ENCODE measurements at regions not wholly inside any gene's neighbourhood (a gene's known extent, or its start where the extent isn't known, plus 50 kb on each side); places are given as distances from the start of the nearest gene placed in this dataset.

DNA sequence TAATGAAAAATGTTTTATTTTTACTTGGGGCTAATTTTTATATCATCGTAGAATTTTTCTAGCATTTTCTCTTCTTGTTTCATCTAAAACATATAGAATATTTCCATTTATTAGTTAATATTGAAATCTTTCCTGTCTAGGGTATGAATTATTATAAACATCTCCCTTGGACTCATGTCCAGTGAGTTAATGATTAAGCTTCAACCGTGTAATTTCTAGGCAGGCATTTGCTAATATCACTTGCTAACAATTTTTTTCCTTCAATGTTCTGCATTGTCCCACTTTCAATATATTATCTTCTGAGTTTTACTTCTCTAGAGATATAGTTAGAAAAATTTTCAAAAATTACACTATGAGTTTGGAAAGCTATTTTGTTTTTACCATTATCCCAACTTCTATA is 1371.6 kb upstream of the EPHA6 start:
- Histone ChIP-seq H4K20me1 (ENCODE audit: insufficient read depth, low read depth, low read length) (no peaks in the 10 kb centered on the region), H3K9me2 (replicated peaks; ENCODE audit: insufficient read depth, low read length) (no peaks in the 10 kb centered on the region), H3K4me2 (ENCODE audit: low read depth, low read length, poor library complexity, severe bottlenecking) (no peak overlapping the region), H3K36me3 (ENCODE audit: insufficient read depth, low read length) (no peaks in the 10 kb centered on the region), H2AFZ (ENCODE audit: low read length) (no peak overlapping the region), H3K4me1 (ENCODE audit: low read length) (no peaks in the 10 kb centered on the region), H3K79me2 (ENCODE audit: low read length) (no peaks in the 10 kb centered on the region), H3K9ac (ENCODE audit: low read length) (no peak overlapping the region), H3K4me3 (ENCODE audit: low read length) (no peak overlapping the region), H3K27ac (ENCODE audit: low read length) (no peak overlapping the region), H3K27me3 (ENCODE audit: low read length) (no peaks in the 10 kb centered on the region), H3K9me3 (ENCODE audit: low read length) (no peaks in the 10 kb centered on the region)
- DNase-seq: no peak

DNA sequence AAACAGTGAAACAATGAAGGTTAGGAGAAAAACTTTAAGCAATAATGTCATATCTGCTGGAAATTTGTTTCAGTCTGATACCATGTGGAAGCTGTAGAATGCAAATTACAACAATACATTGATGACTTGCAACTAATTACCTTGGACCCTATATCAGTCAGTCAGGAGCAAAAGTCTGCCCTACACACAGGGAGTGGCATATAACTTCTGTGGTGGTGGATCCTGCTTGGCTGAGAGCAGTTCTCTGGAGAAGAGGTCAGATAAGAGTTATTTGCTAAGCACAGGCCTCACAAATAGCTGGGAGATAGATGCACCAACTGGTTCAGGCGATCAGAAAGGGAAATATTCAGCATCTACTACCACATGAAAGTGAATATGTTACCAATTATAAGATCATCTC is 1364.6 kb upstream of the EPHA6 start:
- Histone ChIP-seq H3K79me2 (ENCODE audit: low read length) (no peaks in the 10 kb centered on the region), H3K27me3 (ENCODE audit: low read length) (no peaks in the 10 kb centered on the region), H4K20me1 (ENCODE audit: insufficient read depth, low read depth, low read length) (no peaks in the 10 kb centered on the region), H3K4me3 (ENCODE audit: low read length) (no peak overlapping the region), H3K9me3 (ENCODE audit: low read length) (no peaks in the 10 kb centered on the region), H3K4me1 (ENCODE audit: low read length) (no peaks in the 10 kb centered on the region), H3K4me2 (ENCODE audit: low read depth, low read length, poor library complexity, severe bottlenecking) (no peak overlapping the region), H3K9me2 (replicated peaks; ENCODE audit: insufficient read depth, low read length) (no peaks in the 10 kb centered on the region), H3K27ac (ENCODE audit: low read length) (no peak overlapping the region), H3K9ac (ENCODE audit: low read length) (no peak overlapping the region), H2AFZ (ENCODE audit: low read length) (no peak overlapping the region), H3K36me3 (ENCODE audit: insufficient read depth, low read length) (no peaks in the 10 kb centered on the region)
- no peak for DNase-seq

DNA sequence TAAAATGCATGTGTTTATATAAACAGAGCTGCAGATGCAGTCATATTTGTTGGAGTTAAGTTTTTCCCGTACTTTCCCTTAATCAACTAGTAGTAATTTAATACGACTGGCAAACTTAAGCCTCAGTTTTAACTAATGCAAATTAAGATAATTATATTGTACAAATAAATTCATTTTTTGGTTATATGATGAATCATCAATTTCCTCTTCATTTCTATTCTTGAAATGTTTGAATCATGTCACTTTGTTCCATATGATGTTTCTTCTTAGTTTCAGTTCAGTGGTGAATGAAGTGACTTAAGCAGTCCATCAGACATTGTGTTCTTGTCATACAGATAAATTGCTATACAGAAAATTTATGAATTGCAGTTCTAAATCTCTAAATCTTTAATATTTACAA is 1361.2 kb upstream of the EPHA6 start:
- no peak overlapping the region for H2AFZ ChIP-seq (ENCODE audit: low read length)
- H3K27ac ChIP-seq (ENCODE audit: low read length): no peak overlapping the region
- no peaks in the 10 kb centered on the region for H3K79me2 ChIP-seq (ENCODE audit: low read length)

DNA sequence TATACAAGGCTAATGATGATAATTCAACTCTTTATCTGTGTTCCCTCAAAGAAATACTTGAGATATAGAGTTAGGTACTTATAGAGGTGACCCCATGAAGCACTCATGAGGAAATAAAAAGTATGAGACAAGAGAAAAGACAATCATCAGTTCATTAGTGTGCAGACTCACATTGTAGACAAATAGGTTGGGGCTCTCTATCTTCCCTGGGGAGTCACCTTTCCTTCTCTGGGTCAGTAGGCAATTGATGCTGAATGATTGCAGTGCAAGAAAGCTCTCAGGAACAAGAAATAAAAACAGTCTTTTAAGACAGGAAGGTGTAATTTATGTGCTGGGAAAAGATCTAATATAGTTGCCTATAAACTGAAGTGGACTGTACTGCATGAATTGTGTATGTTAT is 1357.6 kb upstream of the EPHA6 start:
- no peaks in the 10 kb centered on the region for H3K79me2 ChIP-seq (ENCODE audit: low read length)
- H3K9me3 ChIP-seq (ENCODE audit: low read length): no peaks in the 10 kb centered on the region
- H3K4me2 ChIP-seq (ENCODE audit: low read depth, low read length, poor library complexity, severe bottlenecking): no peak overlapping the region
- H3K9ac ChIP-seq (ENCODE audit: low read length): no peak overlapping the region
- H3K27ac ChIP-seq (ENCODE audit: low read length): no peak overlapping the region
- H3K27me3 ChIP-seq (ENCODE audit: low read length): no peaks in the 10 kb centered on the region
- H4K20me1 ChIP-seq (ENCODE audit: insufficient read depth, low read depth, low read length): no peaks in the 10 kb centered on the region
- no peaks in the 10 kb centered on the region for H3K4me1 ChIP-seq (ENCODE audit: low read length)
- H2AFZ ChIP-seq (ENCODE audit: low read length): no peak overlapping the region
- no peaks in the 10 kb centered on the region for H3K36me3 ChIP-seq (ENCODE audit: insufficient read depth, low read length)
- DNase-seq: no peak
- H3K9me2 ChIP-seq (replicated peaks; ENCODE audit: insufficient read depth, low read length): no peaks in the 10 kb centered on the region
- no peak overlapping the region for H3K4me3 ChIP-seq (ENCODE audit: low read length)

More for the DNA sequence above, 1361.2 kb upstream of the EPHA6 start:
- DNase-seq: no peak
- Histone ChIP-seq H3K9me3 (ENCODE audit: low read length) (no peaks in the 10 kb centered on the region), H3K9me2 (replicated peaks; ENCODE audit: insufficient read depth, low read length) (no peaks in the 10 kb centered on the region), H3K4me3 (ENCODE audit: low read length) (no peak overlapping the region), H3K27me3 (ENCODE audit: low read length) (no peaks in the 10 kb centered on the region), H3K9ac (ENCODE audit: low read length) (no peak overlapping the region), H3K4me2 (ENCODE audit: low read depth, low read length, poor library complexity, severe bottlenecking) (no peak overlapping the region), H3K4me1 (ENCODE audit: low read length) (no peaks in the 10 kb centered on the region), H3K36me3 (ENCODE audit: insufficient read depth, low read length) (no peaks in the 10 kb centered on the region), H4K20me1 (ENCODE audit: insufficient read depth, low read depth, low read length) (no peaks in the 10 kb centered on the region)

DNA sequence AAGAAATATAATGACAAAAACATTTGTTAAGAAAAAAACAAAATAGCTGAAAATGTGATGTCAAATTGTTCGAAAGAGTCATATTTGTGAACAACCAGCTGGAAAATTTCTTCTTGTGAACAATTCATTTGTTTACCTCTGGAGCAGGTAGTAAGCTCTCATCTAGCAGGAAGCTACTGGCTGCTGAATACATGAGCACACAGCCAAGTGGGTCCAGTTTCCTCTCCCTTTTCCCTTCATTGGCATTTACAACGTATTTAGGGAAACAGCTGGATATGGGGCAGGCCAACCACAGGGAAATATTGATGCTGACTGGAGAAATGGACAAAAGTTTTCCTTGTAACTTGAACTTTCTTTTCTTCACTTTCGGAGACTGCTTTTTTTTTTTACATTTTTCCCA is 1354.7 kb upstream of the EPHA6 start:
- no peak overlapping the region for H2AFZ ChIP-seq (ENCODE audit: low read length)
- no peaks in the 10 kb centered on the region for H3K36me3 ChIP-seq (ENCODE audit: insufficient read depth, low read length)
- no peaks in the 10 kb centered on the region for H3K27me3 ChIP-seq (ENCODE audit: low read length)
- no peak for DNase-seq
- H3K4me1 ChIP-seq (ENCODE audit: low read length): no peaks in the 10 kb centered on the region
- H3K9ac ChIP-seq (ENCODE audit: low read length): no peak overlapping the region
- H3K79me2 ChIP-seq (ENCODE audit: low read length): no peaks in the 10 kb centered on the region
- H3K9me3 ChIP-seq (ENCODE audit: low read length): no peaks in the 10 kb centered on the region
- no peak overlapping the region for H3K4me3 ChIP-seq (ENCODE audit: low read length)
- H3K4me2 ChIP-seq (ENCODE audit: low read depth, low read length, poor library complexity, severe bottlenecking): no peak overlapping the region
- H3K9me2 ChIP-seq (replicated peaks; ENCODE audit: insufficient read depth, low read length): no peaks in the 10 kb centered on the region
- H4K20me1 ChIP-seq (ENCODE audit: insufficient read depth, low read depth, low read length): no peaks in the 10 kb centered on the region
- H3K27ac ChIP-seq (ENCODE audit: low read length): no peak overlapping the region

DNA sequence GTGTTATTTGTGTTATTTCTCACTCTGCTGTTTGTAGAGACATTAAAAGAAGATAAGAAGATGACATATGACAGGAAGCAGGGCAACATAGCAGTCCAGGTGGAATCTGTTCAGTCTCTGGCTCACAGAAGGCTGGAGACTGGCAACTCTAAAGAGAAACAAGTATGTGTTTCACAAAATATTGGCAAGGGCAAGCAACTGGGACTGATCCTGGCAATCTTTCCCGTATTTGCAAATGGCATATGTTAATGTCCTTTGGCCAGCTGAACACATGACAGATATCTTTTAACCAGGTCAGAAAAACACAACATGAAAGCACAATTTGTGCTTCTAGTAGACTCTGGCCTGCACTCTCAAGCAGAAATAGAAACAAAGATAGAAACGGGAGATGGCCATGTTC is 1354.1 kb upstream of the EPHA6 start:
- Histone ChIP-seq H3K9me3 (ENCODE audit: low read length) (no peaks in the 10 kb centered on the region), H3K27ac (ENCODE audit: low read length) (no peak overlapping the region), H2AFZ (ENCODE audit: low read length) (no peak overlapping the region), H3K27me3 (ENCODE audit: low read length) (no peaks in the 10 kb centered on the region), H3K4me3 (ENCODE audit: low read length) (no peak overlapping the region), H3K36me3 (ENCODE audit: insufficient read depth, low read length) (no peaks in the 10 kb centered on the region), H3K9me2 (replicated peaks; ENCODE audit: insufficient read depth, low read length) (no peaks in the 10 kb centered on the region), H3K4me2 (ENCODE audit: low read depth, low read length, poor library complexity, severe bottlenecking) (no peak overlapping the region), H3K4me1 (ENCODE audit: low read length) (no peaks in the 10 kb centered on the region), H3K79me2 (ENCODE audit: low read length) (no peaks in the 10 kb centered on the region), H3K9ac (ENCODE audit: low read length) (no peak overlapping the region), H4K20me1 (ENCODE audit: insufficient read depth, low read depth, low read length) (no peaks in the 10 kb centered on the region)
- no peak for DNase-seq

DNA sequence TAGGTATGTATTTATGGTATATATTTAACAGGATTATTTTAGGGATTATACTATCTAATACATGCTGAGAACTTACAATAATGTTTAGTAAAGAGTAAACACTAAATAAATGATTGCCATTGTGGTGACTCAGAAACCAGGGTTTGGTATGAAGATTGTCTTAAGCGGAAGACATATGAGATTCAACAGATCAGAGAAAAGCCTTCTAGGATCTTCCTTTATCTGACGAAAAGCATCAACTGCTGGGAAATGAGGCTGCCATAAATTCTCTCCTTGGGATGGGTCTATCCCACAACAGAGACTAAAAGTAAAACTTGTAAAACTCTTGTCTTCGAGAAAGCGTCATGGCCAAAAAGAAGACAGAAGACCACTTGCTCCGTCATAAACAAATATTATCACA is 1352.2 kb upstream of the EPHA6 start:
- H3K4me1 ChIP-seq (ENCODE audit: low read length): no peaks in the 10 kb centered on the region
- H4K20me1 ChIP-seq (ENCODE audit: insufficient read depth, low read depth, low read length): no peaks in the 10 kb centered on the region
- no peaks in the 10 kb centered on the region for H3K27me3 ChIP-seq (ENCODE audit: low read length)
- H2AFZ ChIP-seq (ENCODE audit: low read length): no peak overlapping the region
- H3K4me2 ChIP-seq (ENCODE audit: low read depth, low read length, poor library complexity, severe bottlenecking): no peak overlapping the region
- no peaks in the 10 kb centered on the region for H3K9me3 ChIP-seq (ENCODE audit: low read length)
- no peak overlapping the region for H3K9ac ChIP-seq (ENCODE audit: low read length)
- no peaks in the 10 kb centered on the region for H3K9me2 ChIP-seq (replicated peaks; ENCODE audit: insufficient read depth, low read length)
- H3K79me2 ChIP-seq (ENCODE audit: low read length): no peaks in the 10 kb centered on the region
- H3K27ac ChIP-seq (ENCODE audit: low read length): no peak overlapping the region
- H3K4me3 ChIP-seq (ENCODE audit: low read length): no peak overlapping the region
- no peaks in the 10 kb centered on the region for H3K36me3 ChIP-seq (ENCODE audit: insufficient read depth, low read length)
- DNase-seq: no peak

DNA sequence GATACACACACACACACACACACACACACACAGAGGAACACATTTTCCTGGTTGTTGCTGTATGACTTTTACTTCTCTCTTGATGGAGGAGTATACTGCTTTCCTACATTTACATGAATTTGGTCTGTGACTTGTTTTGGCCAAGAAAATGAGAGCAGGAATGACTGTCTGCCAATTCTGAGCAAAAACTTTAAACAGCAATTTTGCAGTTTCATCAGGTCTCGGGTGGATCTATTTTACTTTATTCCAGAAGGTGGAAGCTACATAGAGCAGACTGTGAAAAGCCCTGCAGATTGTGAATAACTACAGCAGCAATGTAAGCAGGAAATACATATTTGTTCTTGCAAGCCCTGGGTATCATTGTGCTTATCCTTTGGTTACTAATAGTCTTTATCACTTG is 1350.0 kb upstream of the EPHA6 start:
- Histone ChIP-seq H3K9me2 (replicated peaks; ENCODE audit: insufficient read depth, low read length) (no peaks in the 10 kb centered on the region), H3K4me3 (ENCODE audit: low read length) (no peak overlapping the region), H3K27ac (ENCODE audit: low read length) (no peak overlapping the region), H3K4me2 (ENCODE audit: low read depth, low read length, poor library complexity, severe bottlenecking) (no peak overlapping the region), H3K79me2 (ENCODE audit: low read length) (no peaks in the 10 kb centered on the region), H3K27me3 (ENCODE audit: low read length) (no peaks in the 10 kb centered on the region), H3K9me3 (ENCODE audit: low read length) (no peaks in the 10 kb centered on the region; the same call in 1 of the 2 replicates), H3K36me3 (ENCODE audit: insufficient read depth, low read length) (no peaks in the 10 kb centered on the region), H2AFZ (ENCODE audit: low read length) (no peak overlapping the region), H3K9ac (ENCODE audit: low read length) (no peak overlapping the region), H3K4me1 (ENCODE audit: low read length) (no peaks in the 10 kb centered on the region), H4K20me1 (ENCODE audit: insufficient read depth, low read depth, low read length) (no peaks in the 10 kb centered on the region)
- no peak for DNase-seq

DNA sequence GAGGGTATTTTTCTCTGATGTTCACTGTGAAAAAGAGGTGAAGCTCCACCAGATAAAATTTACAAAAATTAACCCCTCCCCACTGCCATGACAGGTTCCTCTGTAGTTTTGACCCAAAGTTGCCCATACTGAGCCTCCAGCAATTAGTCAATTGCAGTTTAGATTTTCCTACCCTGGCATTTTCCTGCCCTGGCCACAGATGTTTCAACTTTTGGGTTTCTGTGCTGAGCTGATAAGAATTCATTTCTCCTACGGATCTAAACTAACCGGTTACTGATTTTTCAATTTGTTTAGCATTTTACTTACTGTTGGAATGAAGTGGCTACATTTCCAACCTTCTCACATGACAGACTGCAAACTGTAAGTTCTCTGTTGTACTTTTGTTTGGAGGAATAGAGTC is 1346.1 kb upstream of the EPHA6 start:
- no peaks in the 10 kb centered on the region for H3K9me2 ChIP-seq (replicated peaks; ENCODE audit: insufficient read depth, low read length)

More for the DNA sequence above, 1346.1 kb upstream of the EPHA6 start:
- no peaks in the 10 kb centered on the region; the same call in 1 of the 2 replicates for H3K9me3 ChIP-seq (ENCODE audit: low read length)
- no peaks in the 10 kb centered on the region for H4K20me1 ChIP-seq (ENCODE audit: insufficient read depth, low read depth, low read length)
- no peak overlapping the region for H3K4me2 ChIP-seq (ENCODE audit: low read depth, low read length, poor library complexity, severe bottlenecking)
- no peaks in the 10 kb centered on the region for H3K27me3 ChIP-seq (ENCODE audit: low read length)
- H3K27ac ChIP-seq (ENCODE audit: low read length): no peak overlapping the region
- no peaks in the 10 kb centered on the region for H3K36me3 ChIP-seq (ENCODE audit: insufficient read depth, low read length)
- no peak for DNase-seq
- no peaks in the 10 kb centered on the region for H3K4me1 ChIP-seq (ENCODE audit: low read length)
- H3K79me2 ChIP-seq (ENCODE audit: low read length): no peaks in the 10 kb centered on the region
- H3K9ac ChIP-seq (ENCODE audit: low read length): no peak overlapping the region
- no peak overlapping the region for H3K4me3 ChIP-seq (ENCODE audit: low read length)
- no peak overlapping the region for H2AFZ ChIP-seq (ENCODE audit: low read length)

Measured in Karpas-422 (cell line).